Right lobe of liver (tissue), 4 donors: ENCODE measurements at regions not wholly inside any gene's neighbourhood (a gene's known extent, or its start where the extent isn't known, plus 50 kb on each side); places are given as distances from the start of the nearest gene placed in this dataset.

Experiments
- CTCF ChIP-seq, 4 donors: fragments of 200-600 bp in 3 of 4; fragments of 450-650 bp in 1 of 4; IDR thresholded peaks; one replicate each; pipeline versions ENCODE4 v1.5.1 to v1.8.0; 2016 to 2022; ENCODE audit warnings: antibody characterized with exemption in 4 of 4, mild to moderate bottlenecking in 2 of 4
- POLR2A ChIP-seq: fragments of 450-650 bp; IDR thresholded peaks from one replicate; pipeline ENCODE4 v1.6.1; 2017; ENCODE audit warnings: antibody characterized with exemption, mild to moderate bottlenecking
- donor health status: DM: no; HTN: no; CAD: no.
- donor health status: DM: no; HTN: no; CAD: no.
- donor health status: DM: no; HTN: yes; CAD: no.

DNA sequence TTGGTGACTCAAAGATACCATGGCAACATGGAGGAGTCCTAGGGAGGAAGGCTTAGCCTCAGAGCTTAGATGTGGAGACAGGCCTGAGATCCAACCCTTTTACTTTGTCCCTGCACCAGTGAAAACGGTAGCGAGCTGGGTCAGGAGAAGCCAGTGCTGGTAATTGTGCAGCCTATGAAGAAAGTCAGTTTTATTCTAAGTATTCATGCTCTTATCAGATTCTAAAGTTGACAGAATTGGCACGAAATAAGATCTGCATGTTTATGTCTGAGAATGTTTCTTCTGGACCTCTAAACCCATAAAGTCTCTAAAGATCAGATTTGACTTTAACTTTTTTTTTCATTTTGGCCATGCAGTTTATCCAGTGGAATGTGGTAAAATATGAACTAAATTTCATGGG lies 93.8 kb downstream of the SCG2 start:
- TF ChIP-seq CTCF (IDR thresholded peaks at IDR 0.05) (no peak), POLR2A (no peak)
